ENCODE measurements at regions not wholly inside any gene's neighbourhood (a gene's known extent, or its start where the extent isn't known, plus 50 kb on each side); places are given as distances from the start of the nearest gene placed in this dataset.

- no TSS peak for BruUV-seq (replicated peaks)
- intact Hi-C loops (cut with micrococcal nuclease), result loop anchor here (5.0 kb wide), 3 partner anchors 83 to 1932 kb away; no protein-coding TSS in a partner anchor
These were observed 120.7 kb downstream of the RDH14 start for GRCh38 chr2:18439716-18440115.

More at GRCh38 chr2:18439716-18440115, 120.7 kb downstream of the RDH14 start:
- CTCF ChIA-PET, result interaction anchor here (1.0 to 1.6 kb wide), 2 partner anchors 10 to 12 kb away, joined by 3 to 4 read pairs; no protein-coding TSS in a partner anchor
- no peaks in the 10 kb centered on the region for H3K9me1 ChIP-seq (replicated peaks; ENCODE audit: control insufficient read depth, extremely low read depth, insufficient read depth, low read length)
- H2AFZ ChIP-seq (ENCODE audit: low read depth, low read length), result no peak overlapping the region
- no peak overlapping the region for H3K4me2 ChIP-seq (ENCODE audit: insufficient read depth, low read length)
- dilution Hi-C loops (cut with MboI; ENCODE audit: extremely low pct_ligation_motif_present, low sequenced_read_pairs), result no loop called here
- no peaks in the 10 kb centered on the region for H3K9me3 ChIP-seq (replicated peaks; ENCODE audit: control insufficient read depth, insufficient read depth, low read length)
- no peaks in the 10 kb centered on the region for H3K27me3 ChIP-seq (ENCODE audit: control insufficient read depth in 2 of 2, insufficient read depth in 2 of 2, low read length in 2 of 2)
- H3K4me1 ChIP-seq (ENCODE audit: control insufficient read depth, extremely low read depth, insufficient read depth, low read length), result peaks cover 5% of the 10 kb centered on the region
- no peaks in the 10 kb centered on the region for H3K79me2 ChIP-seq (ENCODE audit: control insufficient read depth, insufficient read depth, low read length)
- no peak overlapping the region for H3K27ac ChIP-seq (ENCODE audit: insufficient read depth, low read depth, low read length)
- H3K36me3 ChIP-seq (ENCODE audit: control insufficient read depth in 2 of 2, extremely low read depth in 1 of 2, insufficient read depth in 2 of 2, low read length in 2 of 2), result no peaks in the 10 kb centered on the region
- POLR2A ChIA-PET, result no interaction called here
- FAIRE-seq (no peak), DNase-seq (ENCODE audit: low read depth, low spot score) (no peak)
- no peak overlapping the region for H3K9ac ChIP-seq (replicated peaks; ENCODE audit: extremely low read depth, insufficient read depth, low read length)
- no peak for TF ChIP-seq MYC (IDR thresholded peaks at IDR 0.05; ENCODE audit: low read depth, low read length)
- TF ChIP-seq EZH2 (IDR thresholded peaks at IDR 0.05; ENCODE audit: borderline replicate concordance, low read depth, low read length, severe bottlenecking), result no peak
- no peak for TF ChIP-seq POLR2AphosphoS5 (IDR thresholded peaks at IDR 0.05; ENCODE audit: insufficient read depth, low read depth, low read length)
- no peak for TF ChIP-seq GATA2 (IDR thresholded peaks at IDR 0.05; ENCODE audit: insufficient read depth, insufficient read length, low read depth, low read length)
- no peak for TF ChIP-seq MAX (IDR thresholded peaks at IDR 0.05; ENCODE audit: insufficient read depth, insufficient read length)
- no peak for TF ChIP-seq POLR2A (IDR thresholded peaks at IDR 0.05; ENCODE audit: low read depth, low read length)
- no peak for TF ChIP-seq JUN (IDR thresholded peaks at IDR 0.05; ENCODE audit: borderline replicate concordance, insufficient read depth, insufficient read length, low read depth)
- no peak for TF ChIP-seq CTCF (IDR thresholded peaks at IDR 0.05; ENCODE audit: extremely low read depth in 1 of 2, insufficient read depth in 1 of 2, low read depth in 1 of 2, low read length in 2 of 2)
- TF ChIP-seq FOS (IDR thresholded peaks at IDR 0.05; ENCODE audit: borderline replicate concordance, insufficient read depth, low read length), result no peak
- no peak overlapping the region for H3K4me3 ChIP-seq (replicated peaks in 1 of 3; ENCODE audit: insufficient read depth in 1 of 3, low read depth in 1 of 3, low read length in 3 of 3)
- no peaks in the 10 kb centered on the region for H4K20me1 ChIP-seq (replicated peaks; ENCODE audit: control insufficient read depth, extremely low read depth, insufficient read depth, low read length)

Data from endothelial cell of umbilical vein (primary cell).